Mesendoderm (in vitro differentiated cells): ENCODE measurements at regions not wholly inside any gene's neighbourhood (a gene's known extent, or its start where the extent isn't known, plus 50 kb on each side); places are given as distances from the start of the nearest gene placed in this dataset.

ENCODE experiments used
- DNase-seq: peaks from one replicate; pipeline ENCODE4 v3.0.0; 2013
- H2AK5ac ChIP-seq: 2 replicates; pipeline ENCODE4 v1.6.1; 2013; ENCODE audit warnings: low read length, inconsistent platforms
- H2BK120ac ChIP-seq: 2 replicates; pipeline ENCODE4 v1.6.1; 2013; ENCODE audit warnings: low read depth, mild to moderate bottlenecking, low read length, moderate library complexity, mixed read lengths
- H2BK15ac ChIP-seq: replicated peaks from 2 replicates; pipeline ENCODE4 v1.6.1; 2013; ENCODE audit warnings: low read depth, mild to moderate bottlenecking, moderate library complexity
- H2BK5ac ChIP-seq: 2 replicates; pipeline ENCODE4 v1.6.1; 2013; ENCODE audit warnings: low read length, inconsistent platforms
- H3K18ac ChIP-seq: 2 replicates; pipeline ENCODE4 v1.6.1; 2013; ENCODE audit warnings: mild to moderate bottlenecking, low read length, mixed read lengths
- H3K23ac ChIP-seq: one replicate; pipeline ENCODE4 v1.6.1; 2013; ENCODE audit warnings: low read length
- H3K27ac ChIP-seq: 2 replicates; pipeline ENCODE4 v1.5.1; 2013; ENCODE audit warnings: low read depth, mild to moderate bottlenecking, inconsistent platforms, low read length, moderate library complexity
- H3K27me3 ChIP-seq: 2 replicates; pipeline ENCODE4 v1.6.1; 2013; ENCODE audit warnings: low read length, control low read depth, mild to moderate bottlenecking, inconsistent platforms; ENCODE audit not compliant: insufficient read depth, poor library complexity
- H3K36me3 ChIP-seq: 2 replicates; pipeline ENCODE4 v1.6.1; 2013; ENCODE audit warnings: low read length, inconsistent platforms; ENCODE audit not compliant: control insufficient read depth, insufficient read depth
- H3K4ac ChIP-seq: one replicate; pipeline ENCODE4 v1.6.1; 2013; ENCODE audit warnings: low read depth, mild to moderate bottlenecking, low read length, moderate library complexity
- H3K4me1 ChIP-seq: 2 replicates; pipeline ENCODE4 v1.6.1; 2013; ENCODE audit warnings: low read depth, low read length, inconsistent platforms; ENCODE audit not compliant: control insufficient read depth
- H3K4me2 ChIP-seq: 2 replicates; pipeline ENCODE4 v1.6.1; 2013; ENCODE audit warnings: low read length
- H3K4me3 ChIP-seq: 2 replicates; pipeline ENCODE4 v1.5.1; 2013; ENCODE audit warnings: mild to moderate bottlenecking, low read length
- H3K56ac ChIP-seq: one replicate; pipeline ENCODE4 v1.6.1; 2013; ENCODE audit warnings: low read length
- H3K79me1 ChIP-seq: 2 replicates; pipeline ENCODE4 v1.6.1; 2013; ENCODE audit warnings: low read length, inconsistent platforms
- H3K79me2 ChIP-seq: 2 replicates; pipeline ENCODE4 v1.6.1; 2013; ENCODE audit warnings: mild to moderate bottlenecking, low read length; ENCODE audit not compliant: control insufficient read depth, insufficient read depth
- H3K9ac ChIP-seq: 2 replicates; pipeline ENCODE4 v1.6.1; 2013; ENCODE audit warnings: low read length, inconsistent platforms
- H4K5ac ChIP-seq: one replicate; pipeline ENCODE4 v1.6.1; 2013; ENCODE audit warnings: low read length
- H4K8ac ChIP-seq: one replicate; pipeline ENCODE4 v1.6.1; 2013; ENCODE audit warnings: low read depth, mild to moderate bottlenecking, control low read depth, low read length, moderate library complexity
- WGBS: extraction: QIAGEN DNeasy Blood & Tissue Kit; methylation state at CpG from one replicate; pipeline ENCODE4 v1.1.7; 2013; ENCODE audit warnings: low lambda C conversion rate, missing lambda C conversion rate; ENCODE audit not compliant: insufficient coverage; ENCODE audit errors: extremely low coverage; 5-methylcytosine and 5-hydroxymethylcytosine counted together

- H3K4ac ChIP-seq, result no peak overlapping the region
- H3K79me2 ChIP-seq, result no peaks in the 10 kb centered on the region
- no peak overlapping the region for H3K18ac ChIP-seq
- H3K79me1 ChIP-seq, result no peaks in the 10 kb centered on the region
- no peak overlapping the region for H4K8ac ChIP-seq
- H3K9ac ChIP-seq, result no peak overlapping the region
- no peaks in the 10 kb centered on the region for H3K27me3 ChIP-seq
- no peak overlapping the region for H3K23ac ChIP-seq
- H3K56ac ChIP-seq, result no peak overlapping the region
- no peak overlapping the region for H2BK120ac ChIP-seq
- no peak overlapping the region for H2BK5ac ChIP-seq
- no peak overlapping the region for H3K27ac ChIP-seq
- peaks cover 7% of the 10 kb centered on the region for H3K4me1 ChIP-seq
- H2AK5ac ChIP-seq, result no peak overlapping the region
- no peak overlapping the region for H4K5ac ChIP-seq
- H2BK15ac ChIP-seq, result no peak overlapping the region
- no peak for DNase-seq
- H3K36me3 ChIP-seq, result no peaks in the 10 kb centered on the region
- no peak overlapping the region for H3K4me3 ChIP-seq
- no CpG with 5 or more reads among the region's 2 CpGs for WGBS
- no peak overlapping the region for H3K4me2 ChIP-seq
These were observed 215.9 kb downstream of the SP3 start for GRCh38 chr2:173749315-173749714.

- Histone ChIP-seq H2BK15ac (no peak overlapping the region), H3K27ac (peak overlapping the region; percentile 38), H3K4me1 (peaks cover 7% of the 10 kb centered on the region), H2BK5ac (peak overlapping the region; percentile 20), H4K5ac (no peak overlapping the region), H3K4ac (no peak overlapping the region), H4K8ac (no peak overlapping the region), H3K36me3 (no peaks in the 10 kb centered on the region), H3K56ac (peak overlapping the region; percentile 86), H3K4me3 (no peak overlapping the region), H3K79me1 (no peaks in the 10 kb centered on the region), H3K27me3 (no peaks in the 10 kb centered on the region), H2AK5ac (no peak overlapping the region), H3K79me2 (no peaks in the 10 kb centered on the region), H3K9ac (peak overlapping the region; percentile 53), H3K4me2 (no peak overlapping the region), H3K18ac (no peak overlapping the region), H2BK120ac (no peak overlapping the region), H3K23ac (no peak overlapping the region)
- no CpG with 5 or more reads among the region's 7 CpGs for WGBS
- peak; percentile 82 for DNase-seq
These were observed 214.8 kb downstream of the SP3 start for GRCh38 chr2:173750353-173750801.

- no peak overlapping the region for H4K8ac ChIP-seq
- no peak overlapping the region for H2BK5ac ChIP-seq
- H4K5ac ChIP-seq, result no peak overlapping the region
- H2BK15ac ChIP-seq, result no peak overlapping the region
- peak overlapping the region; percentile 86 for H3K56ac ChIP-seq
- no peak overlapping the region for H3K18ac ChIP-seq
- no peak overlapping the region for H3K4ac ChIP-seq
- no peaks in the 10 kb centered on the region for H3K79me1 ChIP-seq
- no peak overlapping the region for H3K23ac ChIP-seq
- H3K4me1 ChIP-seq, result peaks cover 7% of the 10 kb centered on the region
- no CpG with 5 or more reads among the region's 4 CpGs for WGBS
- no peak overlapping the region for H2BK120ac ChIP-seq
- H2AK5ac ChIP-seq, result peak overlapping the region; percentile 15
- H3K27me3 ChIP-seq, result no peaks in the 10 kb centered on the region
- H3K79me2 ChIP-seq, result no peaks in the 10 kb centered on the region
- H3K27ac ChIP-seq, result no peak overlapping the region
- no peak overlapping the region for H3K4me3 ChIP-seq
- no peak overlapping the region for H3K9ac ChIP-seq
- no peaks in the 10 kb centered on the region for H3K36me3 ChIP-seq
- DNase-seq, result no peak
- H3K4me2 ChIP-seq, result no peak overlapping the region
These were observed 214.3 kb downstream of the SP3 start for GRCh38 chr2:173750831-173751230.

GRCh38 chr2:173751245-173751975, 213.8 kb downstream of the SP3 start:
- Histone ChIP-seq H3K4me2 (no peak overlapping the region), H3K27me3 (no peaks in the 10 kb centered on the region), H2BK120ac (no peak overlapping the region), H3K27ac (no peak overlapping the region), H4K5ac (no peak overlapping the region), H2AK5ac (no peak overlapping the region), H2BK5ac (no peak overlapping the region), H3K36me3 (no peaks in the 10 kb centered on the region), H3K4ac (no peak overlapping the region), H3K79me2 (no peaks in the 10 kb centered on the region), H3K79me1 (no peaks in the 10 kb centered on the region), H3K18ac (no peak overlapping the region), H3K4me1 (peaks cover 7% of the 10 kb centered on the region), H3K56ac (no peak overlapping the region), H3K9ac (no peak overlapping the region), H4K8ac (no peak overlapping the region), H3K4me3 (no peak overlapping the region), H3K23ac (no peak overlapping the region), H2BK15ac (no peak overlapping the region)
- peak; percentile 24 for DNase-seq
- no CpG with 5 or more reads among the region's 9 CpGs for WGBS

- no peak overlapping the region for H3K27ac ChIP-seq
- DNase-seq, result peak; percentile 31
- no peak overlapping the region for H3K4ac ChIP-seq
- H3K4me2 ChIP-seq, result no peak overlapping the region
- no CpG with 5 or more reads among the region's 1 CpG for WGBS
- H3K18ac ChIP-seq, result no peak overlapping the region
- no peaks in the 10 kb centered on the region for H3K36me3 ChIP-seq
- no peak overlapping the region for H2BK15ac ChIP-seq
- no peak overlapping the region for H3K56ac ChIP-seq
- no peak overlapping the region for H3K9ac ChIP-seq
- no peak overlapping the region for H4K5ac ChIP-seq
- H3K4me1 ChIP-seq, result peaks cover 7% of the 10 kb centered on the region
- no peak overlapping the region for H3K4me3 ChIP-seq
- H2AK5ac ChIP-seq, result no peak overlapping the region
- H4K8ac ChIP-seq, result no peak overlapping the region
- no peak overlapping the region for H3K23ac ChIP-seq
- no peaks in the 10 kb centered on the region for H3K79me1 ChIP-seq
- H2BK120ac ChIP-seq, result no peak overlapping the region
- no peak overlapping the region for H2BK5ac ChIP-seq
- no peaks in the 10 kb centered on the region for H3K79me2 ChIP-seq
- no peaks in the 10 kb centered on the region for H3K27me3 ChIP-seq
These were observed 213.0 kb downstream of the SP3 start for GRCh38 chr2:173752152-173752551.

- no peaks in the 10 kb centered on the region for H3K79me1 ChIP-seq
- no peak overlapping the region for H2BK15ac ChIP-seq
- no peak overlapping the region for H2BK120ac ChIP-seq
- no peaks in the 10 kb centered on the region for H3K36me3 ChIP-seq
- H3K27me3 ChIP-seq, result no peaks in the 10 kb centered on the region
- no peak overlapping the region for H3K4me3 ChIP-seq
- H3K79me2 ChIP-seq, result no peaks in the 10 kb centered on the region
- H3K18ac ChIP-seq, result no peak overlapping the region
- H3K4ac ChIP-seq, result no peak overlapping the region
- no peak overlapping the region for H3K23ac ChIP-seq
- no peak overlapping the region for H3K56ac ChIP-seq
- H4K5ac ChIP-seq, result no peak overlapping the region
- H3K4me1 ChIP-seq, result peaks cover 7% of the 10 kb centered on the region
- no peak overlapping the region for H3K27ac ChIP-seq
- no peak overlapping the region for H3K4me2 ChIP-seq
- 100% methylated on average over 1 of the region's 5 CpGs for WGBS
- no peak overlapping the region for H3K9ac ChIP-seq
- DNase-seq, result no peak
- H2BK5ac ChIP-seq, result no peak overlapping the region
- no peak overlapping the region for H2AK5ac ChIP-seq
- H4K8ac ChIP-seq, result no peak overlapping the region
These were observed 211.7 kb downstream of the SP3 start for GRCh38 chr2:173753441-173753840.
